ENCODE measurements at regions not wholly inside any gene's neighbourhood (a gene's known extent, or its start where the extent isn't known, plus 50 kb on each side); places are given as distances from the start of the nearest gene placed in this dataset.

GRCh38 chr20:52294106-52294628 lies 102.6 kb upstream of the ZFP64 start:
- no peaks in the 10 kb centered on the region for H3K27me3 ChIP-seq (ENCODE audit: control insufficient read depth in 1 of 2, insufficient read depth in 2 of 2, low read length in 2 of 2)
- ATAC-seq (ENCODE audit: poor library complexity) (no peak), DNase-seq (no peak)
- Mint-ChIP-seq H3K27me3 (no peaks in the 10 kb centered on the region), H3K4me1 (ENCODE audit: low read depth) (peaks cover 11% of the 10 kb centered on the region), H3K27ac (no peak overlapping the region), H3K9me3 (no peaks in the 10 kb centered on the region), H3K36me3 (ENCODE audit: low read depth) (no peaks in the 10 kb centered on the region), H3K4me3 (no peak overlapping the region)
- CTCF ChIA-PET, result no interaction called here
- TF ChIP-seq CTCF (IDR thresholded peaks at IDR 0.05), result no peak
- no peak overlapping the region for H3K4me3 ChIP-seq (ENCODE audit: low read length)
- POLR2A ChIA-PET, result no interaction called here
- H3K4me1 ChIP-seq (ENCODE audit: insufficient read depth, low read length), result no peaks in the 10 kb centered on the region
- H3K36me3 ChIP-seq (ENCODE audit: insufficient read depth, low read length), result no peaks in the 10 kb centered on the region
- H3K27ac ChIP-seq (ENCODE audit: low read depth in 1 of 2, low read length in 2 of 2), result no peak overlapping the region
- no peaks in the 10 kb centered on the region for H3K9me3 ChIP-seq (ENCODE audit: control insufficient read depth in 1 of 2, insufficient read depth in 1 of 2, low read length in 2 of 2)
- intact Hi-C loops (cut with DNase I, micrococcal nuclease), result no loop called here

GRCh38 chr20:52291109-52291508 lies 99.5 kb upstream of the ZFP64 start:
- no peak for DNase-seq
- Mint-ChIP-seq H3K4me1 (ENCODE audit: low read depth) (peaks cover 16% of the 10 kb centered on the region), H3K36me3 (ENCODE audit: low read depth) (no peaks in the 10 kb centered on the region), H3K27ac (no peak overlapping the region), H3K27me3 (peaks cover 4% of the 10 kb centered on the region), H3K4me3 (no peak overlapping the region), H3K9me3 (peaks cover 3% of the 10 kb centered on the region)
- H3K27me3 ChIP-seq (ENCODE audit: control insufficient read depth in 1 of 2, insufficient read depth in 2 of 2, low read length in 2 of 2), result no peaks in the 10 kb centered on the region
- H3K36me3 ChIP-seq (ENCODE audit: insufficient read depth, low read length), result no peaks in the 10 kb centered on the region
- no peaks in the 10 kb centered on the region for H3K4me1 ChIP-seq (ENCODE audit: insufficient read depth, low read length)
- no peak for TF ChIP-seq CTCF (IDR thresholded peaks at IDR 0.05)
- no peak for ATAC-seq (ENCODE audit: poor library complexity)
- no peaks in the 10 kb centered on the region for H3K9me3 ChIP-seq (ENCODE audit: control insufficient read depth in 1 of 2, insufficient read depth in 1 of 2, low read length in 2 of 2)
- no peak overlapping the region for H3K4me3 ChIP-seq (ENCODE audit: low read length)
- intact Hi-C loops (cut with DNase I, micrococcal nuclease), result no loop called here
- POLR2A ChIA-PET, result no interaction called here
- H3K27ac ChIP-seq (ENCODE audit: low read depth in 1 of 2, low read length in 2 of 2), result no peak overlapping the region
- CTCF ChIA-PET, result no interaction called here

- Histone ChIP-seq H3K36me3 (ENCODE audit: insufficient read depth, low read length) (no peaks in the 10 kb centered on the region), H3K4me3 (ENCODE audit: low read length) (no peak overlapping the region), H3K27ac (ENCODE audit: low read depth in 1 of 2, low read length in 2 of 2) (no peak overlapping the region), H3K27me3 (ENCODE audit: control insufficient read depth in 1 of 2, insufficient read depth in 2 of 2, low read length in 2 of 2) (no peaks in the 10 kb centered on the region), H3K9me3 (ENCODE audit: control insufficient read depth in 1 of 2, insufficient read depth in 1 of 2, low read length in 2 of 2) (no peaks in the 10 kb centered on the region), H3K4me1 (ENCODE audit: insufficient read depth, low read length) (no peaks in the 10 kb centered on the region)
- H3K27ac Mint-ChIP-seq, result no peak overlapping the region
- DNase-seq (no peak), ATAC-seq (ENCODE audit: poor library complexity) (no peak)
- peaks cover 3% of the 10 kb centered on the region for H3K9me3 Mint-ChIP-seq
- no peak for TF ChIP-seq CTCF (IDR thresholded peaks at IDR 0.05)
- H3K4me3 Mint-ChIP-seq, result no peak overlapping the region
- H3K36me3 Mint-ChIP-seq (ENCODE audit: low read depth), result no peaks in the 10 kb centered on the region
- H3K27me3 Mint-ChIP-seq, result peaks cover 5% of the 10 kb centered on the region
- ChIA-PET CTCF (no interaction called here), POLR2A (no interaction called here)
- intact Hi-C loops (cut with DNase I, micrococcal nuclease), result no loop called here
- H3K4me1 Mint-ChIP-seq (ENCODE audit: low read depth), result peaks cover 16% of the 10 kb centered on the region
These were observed 99.0 kb upstream of the ZFP64 start for GRCh38 chr20:52290569-52290968.
